GM12865 (cell line): ENCODE measurements at regions not wholly inside any gene's neighbourhood (a gene's known extent, or its start where the extent isn't known, plus 50 kb on each side); places are given as distances from the start of the nearest gene placed in this dataset.

Experiments
- DNase-seq: peaks from one replicate; pipeline ENCODE4 v3.0.0; 2010; ENCODE audit warnings: low read depth
- H3K4me3 ChIP-seq: 2 replicates; pipeline ENCODE4 v1.5.1; 2011; ENCODE audit warnings: mild to moderate bottlenecking, low read depth, low read length, control low read depth
- CTCF ChIP-seq: IDR thresholded peaks from 2 replicates; pipeline ENCODE4 v1.5.1; 2011; ENCODE audit warnings: low read length, control low read depth, low read depth, inconsistent platforms; ENCODE audit not compliant: insufficient read depth; ENCODE audit errors: missing control alignments

GRCh38 chr20:40322941-40323340 lies 366.1 kb downstream of the MAFB start:
- no peak overlapping the region for H3K4me3 ChIP-seq
- no peak for DNase-seq
- no peak for TF ChIP-seq CTCF

- H3K4me3 ChIP-seq, result no peak overlapping the region
- TF ChIP-seq CTCF, result no peak
- no peak for DNase-seq
These were observed 368.5 kb downstream of the MAFB start for GRCh38 chr20:40320517-40321011.

- DNase-seq, result no peak
- TF ChIP-seq CTCF, result no peak
- H3K4me3 ChIP-seq, result no peak overlapping the region
These were observed 369.1 kb downstream of the MAFB start for GRCh38 chr20:40319741-40320516.

GRCh38 chr20:40319056-40319455 lies 370.0 kb downstream of the MAFB start:
- no peak for DNase-seq
- no peak overlapping the region for H3K4me3 ChIP-seq
- no peak for TF ChIP-seq CTCF

GRCh38 chr20:40317156-40317790 lies 371.8 kb downstream of the MAFB start:
- DNase-seq, result no peak
- H3K4me3 ChIP-seq, result no peak overlapping the region
- no peak for TF ChIP-seq CTCF

GRCh38 chr20:40314278-40314677 lies 374.8 kb downstream of the MAFB start:
- no peak overlapping the region for H3K4me3 ChIP-seq
- no peak for TF ChIP-seq CTCF
- DNase-seq, result no peak
